CD14-positive monocyte (primary cell): ENCODE measurements at regions not wholly inside any gene's neighbourhood (a gene's known extent, or its start where the extent isn't known, plus 50 kb on each side); places are given as distances from the start of the nearest gene placed in this dataset.

Experiments used
- DNase-seq, 3 donors: peaks; one replicate each; pipeline ENCODE4 v3.0.0-alpha.2; 2011 to 2022
- H2AFZ ChIP-seq: 2 replicates; pipeline ENCODE4 v1.6.0; 2012; ENCODE audit warnings: mild to moderate bottlenecking, low read depth, low read length, inconsistent platforms; ENCODE audit not compliant: insufficient read depth, poor library complexity, severe bottlenecking
- H3K27ac ChIP-seq, 2 donors: 1 replicate in 1 of 2; 2 replicates in 1 of 2; pipeline ENCODE4 v1.5.1; 2012 to 2013; ENCODE audit warnings: low read length in 2 of 2, control low read depth in 1 of 2, inconsistent platforms in 1 of 2, low read depth in 1 of 2, mild to moderate bottlenecking in 1 of 2
- H3K27me3 ChIP-seq, 2 donors: one replicate each; pipeline versions ENCODE4 v1.6.0 to v1.6.1; 2011 to 2013; ENCODE audit warnings: low read length in 2 of 2; ENCODE audit not compliant: control insufficient read depth in 2 of 2, insufficient read depth in 2 of 2
- H3K36me3 ChIP-seq, 2 donors: replicated peaks in 1 of 2; 1 replicate in 1 of 2; 2 replicates in 1 of 2; pipeline versions ENCODE4 v1.5.1 to v1.6.1; 2012 to 2013; ENCODE audit warnings: low read length in 2 of 2, control low read depth in 1 of 2, inconsistent platforms in 1 of 2, mild to moderate bottlenecking in 1 of 2; ENCODE audit not compliant: insufficient read depth in 2 of 2, control insufficient read depth in 1 of 2
- H3K4me1 ChIP-seq, 2 donors: 1 replicate in 1 of 2; 2 replicates in 1 of 2; pipeline versions ENCODE4 v1.5.1 to v1.6.1; 2012 to 2013; ENCODE audit warnings: low read length in 2 of 2, control low read depth in 1 of 2, inconsistent platforms in 1 of 2, mild to moderate bottlenecking in 1 of 2, moderate library complexity in 1 of 2; ENCODE audit not compliant: insufficient read depth in 2 of 2, control insufficient read depth in 1 of 2
- H3K4me2 ChIP-seq: replicated peaks from 2 replicates; pipeline ENCODE3; 2012; ENCODE audit warnings: low read length, moderate library complexity, mild to moderate bottlenecking; ENCODE audit not compliant: poor library complexity, severe bottlenecking; ENCODE audit errors: extremely low read depth
- H3K4me3 ChIP-seq, 3 experiments: fragments of 200-600 bp in 1 of 3; sonication (generic) in 1 of 3; replicated peaks in 1 of 3; 1 replicate in 2 of 3; 2 replicates in 1 of 3; pipeline ENCODE4 v1.5.1; 2011 to 2013; ENCODE audit warnings: low read length in 3 of 3, mild to moderate bottlenecking in 3 of 3, control low read depth in 2 of 3, low read depth in 2 of 3, inconsistent platforms in 1 of 3, moderate library complexity in 1 of 3
- H3K79me2 ChIP-seq: 2 replicates; pipeline ENCODE4 v1.6.0; 2012; ENCODE audit warnings: mild to moderate bottlenecking, control low read depth, inconsistent platforms, low read length, moderate library complexity; ENCODE audit not compliant: insufficient read depth
- H3K9ac ChIP-seq: 2 replicates; pipeline ENCODE4 v1.6.0; 2017; ENCODE audit warnings: low read length, mild to moderate bottlenecking; ENCODE audit not compliant: insufficient read depth, poor library complexity, severe bottlenecking
- H3K9me3 ChIP-seq, 2 donors: replicated peaks in 1 of 2; 1 replicate in 1 of 2; 2 replicates in 1 of 2; pipeline versions ENCODE4 v1.5.1 to v1.6.1; 2012 to 2013; ENCODE audit warnings: low read length in 2 of 2, control low read depth in 1 of 2; ENCODE audit not compliant: control insufficient read depth in 1 of 2, insufficient read depth in 1 of 2
- H4K20me1 ChIP-seq: 2 replicates; pipeline ENCODE4 v1.6.0; 2012; ENCODE audit warnings: mild to moderate bottlenecking, low read length, control low read depth, moderate library complexity; ENCODE audit not compliant: insufficient read depth
- H3K27ac Mint-ChIP-seq, 7 donors: one replicate each; pipeline ENCODE4 v1.8.0; 2020; ENCODE audit warnings: mild to moderate bottlenecking in 7 of 7, mixed read lengths in 7 of 7, moderate library complexity in 6 of 7, inconsistent platforms in 2 of 7
- H3K27me3 Mint-ChIP-seq, 3 donors: one replicate each; pipeline ENCODE4 v1.8.0; 2021 to 2022; ENCODE audit warnings: low read depth in 3 of 3, mild to moderate bottlenecking in 3 of 3, mixed read lengths in 3 of 3, moderate library complexity in 3 of 3, inconsistent platforms in 1 of 3
- H3K36me3 Mint-ChIP-seq, 2 donors: one replicate each; pipeline ENCODE4 v1.8.0; 2020; ENCODE audit warnings: mixed read lengths in 2 of 2, inconsistent platforms in 1 of 2, mild to moderate bottlenecking in 1 of 2
- H3K4me1 Mint-ChIP-seq: one replicate; pipeline ENCODE4 v1.8.0; 2020; ENCODE audit warnings: mild to moderate bottlenecking, mixed read lengths
- H3K4me3 Mint-ChIP-seq, 2 donors: one replicate each; pipeline ENCODE4 v1.8.0; 2020; ENCODE audit warnings: mild to moderate bottlenecking in 2 of 2, mixed read lengths in 2 of 2, moderate library complexity in 1 of 2
- H3K9me3 Mint-ChIP-seq, 7 donors: one replicate each; pipeline ENCODE4 v1.8.0; 2020 to 2022; ENCODE audit warnings: mixed read lengths in 7 of 7, mild to moderate bottlenecking in 6 of 7, moderate library complexity in 6 of 7, inconsistent platforms in 2 of 7
- WGBS: methylation state at CpG from one replicate; pipeline ENCODE4 v1.1.5; 2013; ENCODE audit warnings: missing lambda C conversion rate; ENCODE audit not compliant: insufficient coverage; 5-methylcytosine and 5-hydroxymethylcytosine counted together
- intact Hi-C, 2 donors: fragments of 100-400 bp; cut with micrococcal nuclease; formaldehyde crosslinking; loops; one replicate each; pipeline versions ENCODE4 v1.15.0 to v1.15.1; 2023
- TF ChIP-seq, protein P1 (sequence below): fragments of 200-600 bp; IDR thresholded peaks from one replicate; pipeline ENCODE4 v1.8.0; 2022; ENCODE audit warnings: antibody characterized with exemption, mild to moderate bottlenecking

DNA sequence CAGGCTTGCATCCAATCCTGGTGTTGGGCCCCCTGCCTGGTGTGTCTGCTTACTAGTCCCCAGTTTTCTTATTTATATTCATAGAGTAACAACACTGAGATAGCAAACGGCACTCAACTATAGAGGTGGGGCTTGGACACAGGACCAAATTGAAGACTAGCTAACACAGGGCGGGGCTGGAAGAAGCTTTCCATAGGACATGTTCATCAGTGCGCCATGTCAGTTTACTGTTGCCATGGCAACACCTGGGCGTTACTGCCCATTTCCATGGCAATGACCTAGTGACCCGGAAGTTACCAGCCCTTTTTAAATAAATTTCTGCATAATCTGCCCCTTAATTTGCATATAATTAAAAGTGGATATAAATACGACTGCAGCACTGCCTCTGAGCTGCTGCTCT is 275.5 kb upstream of the TMEM132C start:
- 96% methylated on average over 4 of the region's 6 CpGs for WGBS

DNA sequence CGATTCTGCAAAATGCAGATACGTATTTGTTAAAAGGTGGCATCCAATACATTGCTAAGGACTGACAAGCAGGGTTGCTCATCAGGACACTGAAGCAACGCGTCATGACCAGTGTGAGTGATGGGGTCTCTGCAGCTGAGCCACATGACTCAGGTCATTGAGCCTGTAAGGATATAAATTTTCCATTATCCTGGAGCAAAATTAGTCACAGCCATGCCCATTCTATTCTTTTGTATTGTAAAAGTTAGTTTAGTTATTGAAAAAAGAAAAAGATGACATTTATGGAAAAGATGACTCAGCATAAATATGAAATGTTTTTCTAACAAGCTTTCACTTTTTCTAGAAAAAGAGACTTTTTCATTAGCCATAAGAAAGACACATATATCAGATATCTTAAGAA is 268.0 kb upstream of the TMEM132C start:
- H3K9ac ChIP-seq: no peak overlapping the region
- no peaks in the 10 kb centered on the region for H3K27me3 ChIP-seq
- H3K79me2 ChIP-seq: no peaks in the 10 kb centered on the region
- H3K9me3 ChIP-seq: no peaks in the 10 kb centered on the region
- no peak for DNase-seq
- H2AFZ ChIP-seq: no peak overlapping the region
- H3K36me3 ChIP-seq: no peaks in the 10 kb centered on the region
- H3K27ac ChIP-seq: no peak overlapping the region
- H4K20me1 ChIP-seq: no peaks in the 10 kb centered on the region
- TF ChIP-seq, protein P1, sequence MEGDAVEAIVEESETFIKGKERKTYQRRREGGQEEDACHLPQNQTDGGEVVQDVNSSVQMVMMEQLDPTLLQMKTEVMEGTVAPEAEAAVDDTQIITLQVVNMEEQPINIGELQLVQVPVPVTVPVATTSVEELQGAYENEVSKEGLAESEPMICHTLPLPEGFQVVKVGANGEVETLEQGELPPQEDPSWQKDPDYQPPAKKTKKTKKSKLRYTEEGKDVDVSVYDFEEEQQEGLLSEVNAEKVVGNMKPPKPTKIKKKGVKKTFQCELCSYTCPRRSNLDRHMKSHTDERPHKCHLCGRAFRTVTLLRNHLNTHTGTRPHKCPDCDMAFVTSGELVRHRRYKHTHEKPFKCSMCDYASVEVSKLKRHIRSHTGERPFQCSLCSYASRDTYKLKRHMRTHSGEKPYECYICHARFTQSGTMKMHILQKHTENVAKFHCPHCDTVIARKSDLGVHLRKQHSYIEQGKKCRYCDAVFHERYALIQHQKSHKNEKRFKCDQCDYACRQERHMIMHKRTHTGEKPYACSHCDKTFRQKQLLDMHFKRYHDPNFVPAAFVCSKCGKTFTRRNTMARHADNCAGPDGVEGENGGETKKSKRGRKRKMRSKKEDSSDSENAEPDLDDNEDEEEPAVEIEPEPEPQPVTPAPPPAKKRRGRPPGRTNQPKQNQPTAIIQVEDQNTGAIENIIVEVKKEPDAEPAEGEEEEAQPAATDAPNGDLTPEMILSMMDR: no peak
- no peak overlapping the region for H3K4me3 ChIP-seq
- Mint-ChIP-seq H3K27ac (no peak overlapping the region), H3K4me3 (no peak overlapping the region), H3K9me3 (peaks cover 0 to 6% (median 0%) of the 10 kb centered on the region in 7 donors), H3K27me3 (no peaks in the 10 kb centered on the region), H3K36me3 (no peaks in the 10 kb centered on the region), H3K4me1 (no peaks in the 10 kb centered on the region)
- intact Hi-C loops: no loop called here
- WGBS: 100% methylated on average over 2 of the region's 4 CpGs
- no peaks in the 10 kb centered on the region for H3K4me1 ChIP-seq
- no peak overlapping the region for H3K4me2 ChIP-seq

More for the DNA sequence above, 275.5 kb upstream of the TMEM132C start:
- Histone ChIP-seq H3K4me2 (no peak overlapping the region), H3K27me3 (no peaks in the 10 kb centered on the region), H3K27ac (no peak overlapping the region), H3K9me3 (peaks cover 10 to 15% of the 10 kb centered on the region in 2 donors), H2AFZ (no peak overlapping the region), H4K20me1 (no peaks in the 10 kb centered on the region), H3K36me3 (no peaks in the 10 kb centered on the region), H3K79me2 (no peaks in the 10 kb centered on the region), H3K4me1 (no peaks in the 10 kb centered on the region), H3K4me3 (no peak overlapping the region), H3K9ac (no peak overlapping the region)
- Mint-ChIP-seq H3K27ac (no peak overlapping the region), H3K4me1 (no peaks in the 10 kb centered on the region), H3K27me3 (peaks cover 0 to 2% (median 2%) of the 10 kb centered on the region in 3 donors), H3K4me3 (no peak overlapping the region), H3K9me3 (peaks cover 0 to 13% (median 6%) of the 10 kb centered on the region in 7 donors), H3K36me3 (no peaks in the 10 kb centered on the region)
- DNase-seq: no peak
- intact Hi-C loops: no loop called here
- TF ChIP-seq, protein P1: no peak
